Large intestine (tissue), 3 donors: ENCODE measurements at regions not wholly inside any gene's neighbourhood (a gene's known extent, or its start where the extent isn't known, plus 50 kb on each side); places are given as distances from the start of the nearest gene placed in this dataset.
"Not testable (repeated sequence)": the region's sequence is repeated elsewhere in the genome, so short reads cannot be mapped to it uniquely, and the experiment has no call there.

ENCODE experiments used
- DNase-seq, 2 donors: peaks; one replicate each; pipeline versions ENCODE4 v3.0.0 to v3.0.0-alpha.2; 2013
- H3K27ac ChIP-seq: one replicate; pipeline ENCODE4 v1.5.1; 2013; ENCODE audit warnings: low read length
- H3K27me3 ChIP-seq: 2 replicates; pipeline ENCODE4 v1.6.1; 2013; ENCODE audit warnings: low read length; ENCODE audit not compliant: control insufficient read depth, insufficient read depth
- H3K36me3 ChIP-seq: 2 replicates; pipeline ENCODE4 v1.6.1; 2013; ENCODE audit warnings: low read length; ENCODE audit not compliant: control insufficient read depth, insufficient read depth
- H3K4me1 ChIP-seq: one replicate; pipeline ENCODE4 v1.6.1; 2013; ENCODE audit warnings: low read length; ENCODE audit not compliant: control insufficient read depth, insufficient read depth
- H3K4me3 ChIP-seq: one replicate; pipeline ENCODE4 v1.5.1; 2013; ENCODE audit warnings: low read length
- H3K9me3 ChIP-seq: one replicate; pipeline ENCODE4 v1.6.1; 2013; ENCODE audit warnings: mild to moderate bottlenecking, low read depth, low read length, moderate library complexity; ENCODE audit not compliant: control insufficient read depth
- WGBS: methylation state at CpG from one replicate; pipeline ENCODE4 v1.1.5; 2013; ENCODE audit warnings: low lambda C conversion rate; ENCODE audit not compliant: insufficient coverage; 5-methylcytosine and 5-hydroxymethylcytosine counted together

DNA sequence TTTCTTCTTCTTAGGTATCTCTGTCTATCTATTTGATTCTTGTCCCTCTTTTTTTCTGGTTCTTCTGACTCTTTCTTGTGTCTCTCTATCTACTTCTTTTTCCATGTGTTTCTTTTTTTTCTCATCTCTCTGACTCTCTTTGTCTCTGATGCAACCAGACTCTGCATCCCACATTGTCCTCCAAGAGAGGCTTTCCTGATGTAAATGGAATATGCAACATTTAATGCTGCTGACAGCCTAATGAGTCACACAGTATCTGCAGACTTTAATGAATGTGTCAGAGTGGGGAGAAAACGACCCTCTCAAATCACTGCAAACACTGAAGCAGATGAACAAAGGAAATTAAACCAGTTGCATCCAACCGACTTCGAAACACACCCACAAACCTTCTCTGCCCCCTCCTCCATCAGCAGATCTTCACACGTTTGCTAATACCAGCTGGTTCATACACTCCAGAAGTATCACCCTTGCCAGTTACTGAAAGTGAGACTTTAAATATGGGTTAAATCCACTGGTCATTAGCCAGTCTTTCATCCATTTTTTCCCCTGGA lies 351.5 kb downstream of the TXNL1 start:
- Histone ChIP-seq H3K4me1 (no peaks in the 10 kb centered on the region), H3K9me3 (no peaks in the 10 kb centered on the region), H3K27me3 (no peaks in the 10 kb centered on the region), H3K27ac (no peak overlapping the region), H3K36me3 (no peaks in the 10 kb centered on the region), H3K4me3 (no peak overlapping the region)
- WGBS = no CpG with 5 or more reads among the region's 4 CpGs
- DNase-seq = no peak

DNA sequence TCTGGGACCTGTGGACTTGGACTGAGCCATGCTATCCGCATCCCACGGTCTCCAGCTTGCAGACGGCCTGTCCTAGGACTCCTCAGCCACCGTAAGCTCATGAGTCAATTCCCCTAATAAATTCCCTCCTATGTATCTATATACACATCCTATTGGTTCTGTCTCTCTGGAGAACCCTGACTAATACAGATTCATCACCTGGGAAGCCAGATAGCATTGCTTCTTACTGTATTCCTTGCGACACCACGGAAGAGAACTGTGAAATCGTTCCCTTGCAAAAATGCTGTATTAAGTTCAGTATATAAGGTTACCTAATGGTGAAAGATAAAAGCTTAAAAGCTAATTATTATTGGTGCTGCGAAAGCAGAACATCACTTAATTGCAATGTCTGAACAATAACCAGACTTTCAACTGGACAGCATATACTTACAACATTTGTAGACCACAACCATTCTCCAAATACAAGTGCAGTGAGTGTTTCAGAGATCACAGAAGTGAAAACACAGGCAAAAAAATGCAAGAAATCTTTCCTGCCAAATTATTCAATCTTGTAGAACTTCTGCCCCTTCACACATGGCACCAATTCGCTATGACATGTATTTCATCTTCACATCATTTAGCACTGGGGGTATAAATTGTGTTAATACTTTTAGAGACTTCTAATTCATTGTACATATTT lies 352.9 kb downstream of the TXNL1 start:
- WGBS = 98% methylated on average over 5 of the region's 9 CpGs

DNA sequence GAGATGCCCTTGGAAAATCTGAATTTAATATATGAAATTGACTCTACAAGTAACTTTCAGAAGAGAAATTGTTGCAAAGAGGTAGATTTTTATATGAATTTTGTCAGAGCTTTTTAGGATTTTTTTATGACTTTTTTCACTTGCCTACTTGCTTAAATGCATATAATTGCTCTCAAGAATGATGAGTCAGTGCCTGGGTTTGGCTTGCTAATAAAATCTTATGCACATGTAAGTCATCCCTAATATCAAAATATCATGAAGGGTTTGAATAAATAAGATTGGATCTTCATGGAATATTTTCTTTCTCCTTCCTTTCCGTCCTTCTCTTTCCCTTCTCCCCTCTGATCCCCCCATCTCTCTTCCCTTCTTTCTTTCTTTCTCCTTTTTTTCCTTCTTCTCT lies 354.1 kb downstream of the TXNL1 start:
- no peaks in the 10 kb centered on the region for H3K4me1 ChIP-seq
- DNase-seq = no peak
- no peaks in the 10 kb centered on the region for H3K27me3 ChIP-seq
- H3K4me3 ChIP-seq = no peak overlapping the region
- no peaks in the 10 kb centered on the region for H3K9me3 ChIP-seq
- WGBS = 88% methylated on average over 1 of the region's 1 CpG
- H3K36me3 ChIP-seq = no peaks in the 10 kb centered on the region
- H3K27ac ChIP-seq = no peak overlapping the region

More for the DNA sequence above, 352.9 kb downstream of the TXNL1 start:
- DNase-seq = no peak
- H3K9me3 ChIP-seq = no peaks in the 10 kb centered on the region
- H3K4me3 ChIP-seq = no peak overlapping the region
- no peaks in the 10 kb centered on the region for H3K4me1 ChIP-seq
- H3K27me3 ChIP-seq = no peaks in the 10 kb centered on the region
- no peak overlapping the region for H3K27ac ChIP-seq
- H3K36me3 ChIP-seq = no peaks in the 10 kb centered on the region

DNA sequence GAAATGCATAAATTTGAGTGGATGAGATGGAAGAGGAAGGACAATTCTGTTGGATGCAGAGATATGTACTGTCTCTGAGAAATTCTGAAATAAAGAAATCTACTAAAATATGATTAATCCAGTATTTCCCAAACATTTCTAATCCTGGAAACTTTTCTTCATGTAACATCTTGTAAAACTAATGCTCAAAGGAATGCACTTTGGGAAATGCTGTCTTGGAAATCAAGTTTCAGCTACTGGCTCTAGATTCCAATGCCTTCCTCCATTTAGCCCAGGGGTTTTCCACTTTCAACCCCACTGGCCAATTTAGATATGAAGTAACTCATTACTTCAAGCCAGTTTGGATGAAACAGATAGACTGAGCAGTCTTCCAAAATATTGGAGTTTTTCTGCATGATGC lies 355.1 kb downstream of the TXNL1 start:
- H3K27ac ChIP-seq = no peak overlapping the region
- no peak overlapping the region for H3K4me3 ChIP-seq
- no peaks in the 10 kb centered on the region for H3K9me3 ChIP-seq
- no peak for DNase-seq
- no peaks in the 10 kb centered on the region for H3K36me3 ChIP-seq
- no peaks in the 10 kb centered on the region for H3K27me3 ChIP-seq
- no peaks in the 10 kb centered on the region for H3K4me1 ChIP-seq

DNA sequence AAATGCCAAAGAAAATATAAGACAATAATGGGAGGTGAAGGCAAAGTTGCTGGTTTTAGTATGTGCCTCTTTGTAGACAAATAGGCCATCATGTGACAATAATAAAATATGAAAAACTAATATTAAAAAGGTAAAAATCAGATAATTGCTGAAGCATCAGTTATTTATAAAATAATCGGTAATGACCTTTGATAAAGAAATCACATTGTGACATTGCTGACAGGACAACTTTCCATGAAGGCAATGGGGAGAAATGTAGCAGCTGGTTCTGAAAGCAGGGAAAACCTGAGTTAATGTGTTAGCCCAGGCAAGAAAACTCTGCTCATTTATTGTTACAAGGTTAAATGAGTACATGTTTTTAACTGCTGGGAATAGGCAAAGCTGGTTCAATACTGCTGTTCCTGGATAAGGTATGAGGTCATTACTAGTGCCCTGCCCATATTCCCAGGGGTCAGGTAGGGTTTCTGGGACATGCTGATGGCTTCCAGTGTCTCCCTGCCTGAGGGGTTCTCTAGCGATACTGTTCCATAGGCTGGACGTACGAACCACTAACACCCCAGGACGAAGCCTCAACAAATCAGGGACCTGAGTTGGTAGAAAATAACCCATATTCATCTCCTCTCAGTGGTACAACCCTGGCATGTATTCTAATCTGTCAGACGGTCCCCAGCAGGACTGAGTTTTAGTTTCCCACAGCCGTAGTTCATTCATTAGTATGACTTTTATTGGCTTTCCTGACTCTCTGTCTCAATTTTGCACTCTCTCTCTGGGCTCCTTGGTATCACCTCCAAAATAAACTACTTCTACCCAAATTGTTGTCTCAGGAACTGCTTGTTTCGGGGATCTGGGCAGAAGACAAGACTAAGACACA lies 355.9 kb downstream of the TXNL1 start:
- no peaks in the 10 kb centered on the region for H3K36me3 ChIP-seq
- H3K27ac ChIP-seq = no peak overlapping the region
- H3K27me3 ChIP-seq = no peaks in the 10 kb centered on the region
- WGBS = 100% methylated on average over 1 of the region's 8 CpGs
- DNase-seq = no peak
- H3K9me3 ChIP-seq = no peaks in the 10 kb centered on the region
- no peaks in the 10 kb centered on the region for H3K4me1 ChIP-seq
- H3K4me3 ChIP-seq = no peak overlapping the region

DNA sequence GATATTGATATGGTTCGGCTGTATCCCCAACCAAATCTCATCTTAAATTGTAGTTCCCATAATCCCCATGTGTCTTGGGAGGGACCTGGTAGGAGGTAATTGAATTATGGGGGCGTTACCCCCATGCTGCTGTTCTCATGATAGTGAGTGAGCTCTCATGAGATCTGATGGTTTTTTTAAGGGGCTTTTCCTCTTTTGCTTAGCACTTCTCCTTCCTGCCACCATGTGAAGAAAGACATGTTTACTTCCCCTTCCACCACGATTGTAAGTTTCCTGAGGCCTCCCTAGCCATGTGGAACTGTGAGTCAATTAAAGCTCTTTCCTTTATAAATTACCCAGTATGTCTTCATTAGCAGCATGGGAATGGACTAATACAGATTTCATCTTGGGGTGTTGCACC lies 358.6 kb downstream of the TXNL1 start:
- H3K27ac ChIP-seq, H3K4me1 ChIP-seq, DNase-seq, H3K9me3 ChIP-seq, H3K27me3 ChIP-seq, H3K4me3 ChIP-seq, H3K36me3 ChIP-seq: not testable (repeated sequence)
- 100% methylated on average over 1 of the region's 3 CpGs for WGBS

DNA sequence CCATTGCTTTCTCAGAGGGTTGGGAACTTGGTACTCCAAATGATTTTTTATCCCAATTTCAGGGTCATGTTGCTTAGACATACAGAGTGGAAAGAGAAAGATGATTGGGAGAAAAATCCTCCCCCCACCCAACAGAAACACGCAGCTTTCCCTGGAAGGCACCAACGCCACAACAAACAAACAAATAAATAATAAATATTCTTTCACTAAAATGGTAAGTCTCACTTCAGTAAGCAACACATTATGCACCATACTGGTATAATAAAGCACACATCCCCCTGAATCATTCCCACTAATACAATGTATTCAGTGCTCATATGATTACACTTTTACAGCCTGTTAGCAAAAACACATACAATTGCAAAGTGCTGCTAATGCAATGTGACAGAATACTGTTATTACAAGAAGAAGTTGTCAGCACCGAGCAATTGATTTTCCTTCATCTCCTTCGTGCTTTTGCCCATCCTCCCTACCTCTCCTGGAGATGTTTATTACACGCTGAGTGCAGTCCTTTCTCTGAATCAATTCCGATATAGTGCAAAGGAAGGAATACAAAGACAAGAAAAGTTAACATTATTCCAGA lies 359.9 kb downstream of the TXNL1 start:
- no peak for DNase-seq
- no peaks in the 10 kb centered on the region for H3K27me3 ChIP-seq
- no peaks in the 10 kb centered on the region for H3K9me3 ChIP-seq
- no peak overlapping the region for H3K27ac ChIP-seq
- no peak overlapping the region for H3K4me3 ChIP-seq
- H3K4me1 ChIP-seq = no peaks in the 10 kb centered on the region
- no peaks in the 10 kb centered on the region for H3K36me3 ChIP-seq
- WGBS = 77% methylated on average over 4 of the region's 6 CpGs

DNA sequence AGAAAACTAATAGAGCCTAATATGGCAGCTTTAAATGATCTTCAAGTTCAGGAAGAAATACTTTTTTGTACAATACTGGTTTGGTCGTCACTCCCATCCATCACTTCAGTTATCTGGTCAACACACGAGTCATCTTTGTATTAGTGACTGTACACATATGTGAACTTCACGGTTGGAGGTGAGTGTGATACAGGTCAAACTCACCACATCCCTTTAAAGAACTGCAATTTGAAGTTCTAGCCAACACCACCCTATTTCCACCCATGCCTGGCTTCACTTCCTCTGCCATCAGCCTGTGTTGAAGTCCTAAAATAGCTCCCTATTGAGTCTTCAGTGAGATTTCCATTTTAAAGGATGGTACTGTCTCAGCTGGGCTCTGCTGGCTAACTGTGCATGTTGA lies 361.9 kb downstream of the TXNL1 start:
- H3K4me1 ChIP-seq = no peaks in the 10 kb centered on the region
- H3K36me3 ChIP-seq = no peaks in the 10 kb centered on the region
- no peak overlapping the region for H3K4me3 ChIP-seq
- H3K27me3 ChIP-seq = no peaks in the 10 kb centered on the region
- no peak overlapping the region for H3K27ac ChIP-seq
- DNase-seq = no peak
- WGBS = no CpG with 5 or more reads among the region's 3 CpGs
- no peaks in the 10 kb centered on the region for H3K9me3 ChIP-seq

DNA sequence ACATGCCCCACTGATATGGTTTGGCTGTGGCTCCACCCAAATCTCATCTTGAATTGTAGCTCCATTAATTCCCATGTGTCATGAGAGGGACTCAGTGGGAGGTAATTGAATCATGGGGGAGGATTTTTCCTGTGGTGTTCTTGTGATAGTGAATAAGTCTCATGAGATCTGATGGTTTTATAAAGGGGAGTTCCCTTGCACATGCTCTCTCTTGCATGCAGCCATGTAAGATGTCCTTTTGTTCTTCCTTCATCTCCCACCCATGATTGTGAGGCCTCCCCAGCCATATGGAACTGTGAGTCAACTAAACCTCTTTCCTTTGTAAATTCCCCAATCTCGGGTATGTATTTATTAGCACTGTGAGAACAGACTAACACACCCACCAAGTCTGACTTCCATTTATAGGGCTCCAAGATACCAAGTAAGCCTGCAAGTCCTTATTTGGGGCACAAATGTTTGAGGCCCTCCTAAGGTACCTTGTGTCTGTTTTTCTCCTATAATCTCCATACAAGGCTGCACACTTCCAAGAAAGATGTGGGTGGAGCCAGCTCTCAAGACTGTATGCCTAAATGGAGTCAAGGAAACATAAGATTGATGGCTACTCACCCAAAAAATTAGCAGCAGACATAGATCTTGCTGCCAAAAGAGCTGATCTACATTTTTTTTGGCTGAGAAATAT lies 364.7 kb downstream of the TXNL1 start:
- no peak for DNase-seq
- no CpG with 5 or more reads among the region's 1 CpG for WGBS
- H3K9me3 ChIP-seq = no peaks in the 10 kb centered on the region
- no peak overlapping the region for H3K27ac ChIP-seq
- no peaks in the 10 kb centered on the region for H3K27me3 ChIP-seq
- H3K4me3 ChIP-seq = no peak overlapping the region
- H3K36me3 ChIP-seq = no peaks in the 10 kb centered on the region
- H3K4me1 ChIP-seq = no peaks in the 10 kb centered on the region

DNA sequence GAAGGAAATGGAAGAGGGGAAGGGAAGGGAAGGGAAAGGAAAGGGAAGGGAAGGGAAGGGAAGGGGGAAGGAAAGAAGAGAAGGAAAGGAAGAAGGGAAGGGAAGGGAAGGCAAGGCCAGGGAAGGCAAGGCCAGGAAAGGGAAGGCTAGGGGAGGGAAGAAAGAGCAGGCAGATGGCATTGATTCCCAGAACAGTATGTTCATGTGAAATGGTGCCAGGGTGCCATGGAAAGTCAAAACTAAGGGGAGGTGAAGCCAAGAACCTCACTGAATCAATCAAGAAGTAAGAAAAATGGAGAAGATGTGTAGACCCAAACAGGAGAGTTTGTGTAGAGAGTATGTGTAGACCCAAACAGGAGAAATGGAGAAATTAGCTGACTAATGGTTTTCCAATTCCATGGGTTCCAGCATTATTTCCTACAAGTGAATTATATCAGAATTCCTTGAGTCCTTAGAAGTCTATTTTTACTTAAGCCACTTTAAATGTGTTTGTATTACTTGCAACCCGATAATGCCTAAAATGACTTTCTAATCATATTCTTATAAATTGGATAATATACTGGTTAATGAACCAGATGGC lies 367.6 kb downstream of the TXNL1 start:
- H3K4me3 ChIP-seq = no peak overlapping the region
- no peak overlapping the region for H3K27ac ChIP-seq
- DNase-seq = no peak
- H3K36me3 ChIP-seq = no peaks in the 10 kb centered on the region
- no peaks in the 10 kb centered on the region for H3K4me1 ChIP-seq
- H3K27me3 ChIP-seq = no peaks in the 10 kb centered on the region
- H3K9me3 ChIP-seq = no peaks in the 10 kb centered on the region
- 89% methylated on average over 1 of the region's 1 CpG for WGBS
